Posterior vena cava (tissue), 2 donors: ENCODE measurements at regions not wholly inside any gene's neighbourhood (a gene's known extent, or its start where the extent isn't known, plus 50 kb on each side); places are given as distances from the start of the nearest gene placed in this dataset.

Source experiments
- microRNA-seq, 2 donors: library from miRNA; unstranded; fragments of <30 nt; microRNA quantifications; one replicate each; pipeline ENCODE4 v1.2.0, GENCODE V29; 2020 to 2021; ENCODE audit warnings: borderline microRNAs expressed in 2 of 2
- donor health status: DM: yes; HTN: yes; CAD: no.
- donor health status: DM: yes; HTN: yes; CAD: no.

Small RNAs in the stretch of these regions (microRNA-seq; reads per million reads assigned to microRNA genes)
- 0 to 0.26 reads per million in 2 donors for gene MIR587
